M059J (cell line): ENCODE measurements at regions not wholly inside any gene's neighbourhood (a gene's known extent, or its start where the extent isn't known, plus 50 kb on each side); places are given as distances from the start of the nearest gene placed in this dataset.
"Not testable (repeated sequence)": the region's sequence is repeated elsewhere in the genome, so short reads cannot be mapped to it uniquely, and the experiment has no call there.

ENCODE experiments used
- DNase-seq: peaks from one replicate; pipeline ENCODE4 v3.0.0-alpha.2; 2012; ENCODE audit warnings: low read depth

DNA sequence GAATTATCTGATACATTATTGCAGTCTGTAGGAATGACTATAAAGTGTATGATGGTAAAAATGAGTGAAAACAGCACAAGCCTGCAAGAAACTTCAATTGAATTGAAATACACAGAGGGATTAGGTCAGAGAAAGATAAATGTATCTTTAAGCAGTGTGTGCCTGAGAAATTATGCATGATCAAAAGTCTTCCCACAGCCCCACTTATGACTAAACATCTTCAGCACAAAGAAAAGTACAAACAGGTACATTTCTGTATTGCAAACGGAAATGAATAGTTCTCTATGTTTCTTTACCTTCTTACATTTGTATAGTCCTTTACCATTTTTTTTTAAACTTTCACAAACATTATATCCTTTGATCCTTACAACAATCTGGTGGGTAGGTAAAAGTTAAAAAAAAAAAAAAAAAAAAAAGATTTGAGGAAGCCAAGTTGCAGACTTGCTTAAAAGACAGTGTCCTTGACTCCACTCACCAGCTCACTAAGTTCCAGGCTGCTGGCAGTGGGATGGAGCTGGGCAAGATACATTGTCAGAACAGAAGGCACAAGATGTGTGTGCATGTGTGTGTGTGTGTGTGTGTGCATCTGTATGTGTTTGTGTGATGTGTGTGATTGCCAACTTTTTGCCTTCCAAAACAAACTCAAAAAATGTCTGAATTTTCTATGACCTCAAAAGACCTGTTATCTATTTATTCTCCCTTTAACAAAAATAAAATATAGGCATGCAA is 423.7 kb upstream of the ACVR2A start:
- DNase-seq = no peak

DNA sequence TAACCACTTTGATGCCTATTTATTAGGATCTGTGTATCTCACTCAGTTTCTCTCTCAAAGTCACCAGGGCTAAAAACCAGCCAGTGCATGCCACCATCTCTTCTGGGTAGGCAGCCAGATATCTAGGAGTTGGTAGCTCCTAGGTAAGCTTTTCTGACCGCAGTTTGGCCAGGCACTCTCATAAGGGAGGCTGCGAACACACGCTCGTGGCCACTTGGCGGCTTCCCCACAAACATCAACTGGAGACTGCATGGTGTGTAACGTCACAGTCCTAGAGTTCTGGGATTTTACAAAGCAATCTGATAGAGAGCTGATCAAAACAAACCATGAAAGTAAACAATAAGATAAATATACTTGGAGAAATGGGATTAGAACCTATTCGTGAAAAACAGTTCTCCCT is 424.3 kb upstream of the ACVR2A start:
- no peak for DNase-seq

DNA sequence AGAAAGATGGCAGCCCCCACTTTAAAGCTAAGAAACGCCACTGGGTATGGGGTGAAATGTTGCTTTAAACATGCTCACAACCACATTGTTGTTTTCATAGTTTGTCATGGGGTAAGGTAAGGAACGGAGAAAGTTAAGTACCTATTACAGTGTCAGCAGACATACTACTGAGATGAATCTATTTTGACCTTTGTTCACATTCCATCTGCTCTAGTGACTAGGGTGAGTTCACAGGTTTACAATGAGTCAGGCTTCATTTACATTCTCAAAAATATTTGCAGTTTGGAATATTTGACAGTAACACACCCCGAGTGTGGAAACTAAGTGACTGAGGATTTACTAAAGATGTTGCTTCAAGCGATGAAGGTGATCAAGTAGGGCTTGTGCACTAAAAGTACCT is 428.7 kb upstream of the ACVR2A start:
- peak; percentile 1 for DNase-seq

DNA sequence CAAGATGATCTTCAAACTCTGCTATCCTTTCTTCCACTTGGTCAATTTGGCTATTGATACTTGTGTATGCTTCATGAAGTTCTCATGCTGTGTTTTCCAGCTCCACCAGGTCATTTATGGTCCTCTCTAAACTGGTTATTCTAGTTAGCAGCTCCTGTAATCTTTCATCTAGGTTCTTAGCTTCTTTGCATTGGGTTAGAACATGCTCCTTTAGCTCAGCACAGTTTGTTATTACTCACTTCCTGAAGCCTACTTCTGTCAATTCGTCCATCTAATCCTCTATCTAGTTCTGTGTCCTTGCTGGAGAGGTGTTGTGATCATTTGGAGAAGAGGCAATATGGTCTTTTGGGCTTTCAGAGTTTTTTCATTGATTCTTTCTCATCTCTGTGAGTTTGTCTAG is 430.2 kb upstream of the ACVR2A start:
- DNase-seq = not testable (repeated sequence)

DNA sequence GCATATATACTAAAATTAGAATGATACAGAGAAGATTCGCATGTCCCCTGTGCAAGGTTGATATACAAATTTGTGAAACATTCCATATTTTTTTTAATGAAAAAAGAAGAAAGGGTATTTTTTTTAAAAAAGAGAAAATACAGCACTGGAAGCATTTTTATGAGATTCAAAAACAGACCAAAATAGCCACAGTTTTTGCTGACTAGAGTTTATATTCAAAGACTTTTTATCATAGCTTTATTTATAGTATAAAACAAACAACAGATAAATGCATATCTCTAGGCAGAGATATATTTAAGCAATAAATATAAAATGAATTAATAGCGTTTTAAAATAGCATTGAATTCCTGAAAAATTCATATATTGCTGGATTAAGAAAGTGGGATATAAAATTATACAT is 436.5 kb upstream of the ACVR2A start:
- no peak for DNase-seq

DNA sequence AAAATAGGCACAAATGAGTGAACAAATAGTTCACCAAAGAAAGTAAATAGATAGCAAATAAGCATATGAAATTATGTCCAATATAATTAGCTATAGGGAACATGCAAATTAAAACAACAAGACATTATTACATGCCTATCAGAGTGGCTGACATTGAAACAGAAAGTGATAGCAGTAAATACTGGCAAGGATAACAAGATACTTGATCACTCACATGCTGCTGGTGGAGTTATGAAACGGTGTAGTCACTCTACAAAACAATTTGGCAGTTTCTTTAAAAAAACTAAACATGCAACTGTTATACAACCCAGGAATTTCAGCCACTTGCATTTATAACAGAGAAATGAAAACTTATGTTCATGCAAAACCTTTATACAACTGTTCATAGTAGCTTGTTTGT is 439.2 kb upstream of the ACVR2A start:
- DNase-seq = no peak

DNA sequence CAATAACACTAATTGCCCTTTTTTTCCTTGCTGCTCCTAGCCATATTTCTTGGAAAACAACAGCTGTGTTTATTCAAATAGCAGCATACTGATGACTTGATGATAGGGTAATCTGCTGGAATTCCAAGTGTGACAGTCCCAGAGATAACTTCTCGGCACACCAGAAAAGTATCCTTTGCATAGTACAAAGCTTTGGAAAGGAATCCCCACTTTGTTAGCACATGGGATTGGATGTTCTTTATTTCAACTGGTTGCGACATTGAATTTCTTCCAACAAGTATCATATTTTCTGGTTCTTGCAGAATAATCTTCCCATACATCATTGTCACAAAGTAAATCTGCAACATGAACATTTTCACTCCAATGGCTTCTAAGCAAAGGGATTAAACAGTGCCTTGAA is 445.8 kb upstream of the ACVR2A start:
- no peak for DNase-seq

DNA sequence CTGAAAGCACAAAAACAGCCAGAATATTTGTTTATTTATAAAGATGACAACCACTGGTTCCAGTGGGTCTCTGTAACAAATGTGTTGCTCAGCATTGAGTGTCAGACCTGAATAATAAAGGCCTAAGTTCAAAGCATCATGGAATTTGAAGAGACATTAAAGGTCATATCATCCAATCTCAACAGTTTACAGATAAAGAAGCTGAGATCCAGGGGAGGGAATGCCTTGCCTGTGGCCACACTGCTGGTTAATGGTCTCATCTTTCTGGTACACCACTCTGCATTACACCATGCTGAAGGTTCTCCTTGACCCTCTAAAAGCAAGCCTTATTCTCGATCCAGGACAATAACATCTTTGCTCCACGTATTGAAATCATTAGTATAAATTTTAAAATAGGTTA is 446.5 kb upstream of the ACVR2A start:
- DNase-seq = no peak

DNA sequence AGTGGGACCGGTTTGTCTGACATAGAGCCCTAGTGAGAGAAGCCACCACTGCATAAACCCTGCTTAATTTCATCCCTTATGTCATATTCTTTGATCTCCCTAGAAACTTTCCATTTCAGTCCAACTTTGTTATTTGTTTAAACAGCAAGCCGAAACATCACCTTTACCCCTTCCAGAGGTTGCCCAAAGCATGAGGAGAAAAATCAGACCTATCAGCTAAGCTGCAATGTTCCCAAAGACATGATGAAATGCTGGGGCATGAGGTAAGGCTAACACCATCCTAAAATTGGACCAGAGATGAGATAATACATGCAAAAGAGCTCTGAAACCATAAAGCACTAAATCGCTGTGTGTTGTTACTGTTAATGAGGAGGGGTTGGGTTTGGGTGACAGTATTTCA is 447.9 kb upstream of the ACVR2A start:
- no peak for DNase-seq

DNA sequence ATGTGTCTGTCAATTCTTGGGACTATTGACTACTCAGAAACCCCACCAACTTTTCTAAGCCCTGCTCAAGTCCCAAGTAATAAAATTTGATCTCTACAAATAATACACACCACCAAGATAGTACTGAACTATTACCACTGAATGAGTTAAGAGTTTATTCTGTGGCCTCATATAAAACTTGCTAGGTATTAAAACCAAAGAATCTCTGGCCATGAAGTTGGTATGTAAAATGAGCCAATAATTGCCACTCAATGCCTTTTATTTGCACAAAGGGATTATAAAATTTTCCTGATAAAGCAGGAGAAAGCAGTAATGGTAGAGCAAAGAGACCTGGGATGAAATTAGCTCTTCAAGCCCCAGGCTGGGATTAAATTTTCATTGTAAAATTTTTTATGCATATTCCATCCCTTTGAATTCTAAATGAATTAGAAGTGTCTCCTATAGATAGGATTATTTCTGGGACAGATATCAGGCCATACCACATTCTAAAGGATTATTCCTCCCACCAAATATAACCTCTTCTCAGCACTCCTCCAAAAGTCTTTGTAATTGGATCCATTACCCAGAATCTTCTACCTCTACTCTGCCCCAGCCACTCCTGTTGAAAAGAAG is 450.5 kb upstream of the ACVR2A start:
- no peak for DNase-seq

DNA sequence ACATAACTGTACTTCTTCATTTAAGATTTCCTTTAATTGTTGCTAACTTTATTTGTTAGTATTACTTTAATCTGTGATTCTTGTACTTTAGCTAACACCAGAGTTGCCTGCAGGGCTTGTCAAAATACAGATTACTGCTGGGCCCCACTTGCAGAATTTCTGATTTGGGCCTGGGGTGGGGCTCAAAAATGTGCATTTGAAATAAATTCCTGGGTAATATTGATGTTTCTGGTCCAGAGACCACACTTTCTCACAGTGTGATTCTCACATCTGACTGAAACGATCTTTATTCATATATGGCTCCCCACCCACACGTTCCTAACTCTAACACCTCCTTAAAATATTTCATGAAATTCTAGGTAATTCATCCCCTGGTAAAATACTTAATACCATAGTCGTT is 452.6 kb upstream of the ACVR2A start:
- no peak for DNase-seq

DNA sequence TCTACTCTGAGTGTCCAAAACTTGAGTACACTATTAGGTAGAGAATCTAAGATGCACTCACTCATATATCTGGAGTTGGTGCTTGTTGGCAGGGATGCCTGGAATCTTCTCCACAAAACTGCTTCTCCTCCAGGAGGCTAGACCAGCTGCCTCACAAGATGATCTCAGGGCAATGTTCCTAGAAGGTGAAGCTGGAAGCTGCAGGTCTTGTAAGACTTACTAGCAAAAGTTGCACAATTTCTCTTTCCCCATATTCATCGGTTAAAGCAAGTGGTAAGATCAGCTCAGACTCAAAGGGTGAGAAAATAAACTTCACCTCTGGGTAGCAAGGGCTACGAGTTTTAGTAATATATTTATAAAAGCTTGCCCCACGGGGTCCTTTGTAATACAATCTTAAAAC is 454.4 kb upstream of the ACVR2A start:
- DNase-seq = no peak

DNA sequence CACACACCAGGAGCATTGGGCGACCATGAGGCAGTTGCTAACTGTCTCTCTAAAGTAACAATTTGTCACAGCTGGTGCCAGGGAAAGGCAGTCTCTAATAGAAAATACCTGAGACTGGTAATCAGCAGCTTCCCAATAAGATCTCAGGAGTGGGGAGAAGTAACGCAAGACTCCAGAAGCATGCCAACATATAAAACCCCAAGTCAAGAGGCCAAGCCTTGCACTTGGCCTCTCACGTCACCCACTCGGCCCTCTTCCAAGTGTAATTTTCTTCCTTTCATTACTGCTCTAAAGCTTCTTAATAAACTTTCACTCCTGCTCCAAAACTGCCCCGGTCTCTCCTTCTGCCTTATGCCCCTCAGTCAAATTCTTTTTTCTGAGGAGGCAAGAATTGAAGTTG is 455.6 kb upstream of the ACVR2A start:
- no peak for DNase-seq

DNA sequence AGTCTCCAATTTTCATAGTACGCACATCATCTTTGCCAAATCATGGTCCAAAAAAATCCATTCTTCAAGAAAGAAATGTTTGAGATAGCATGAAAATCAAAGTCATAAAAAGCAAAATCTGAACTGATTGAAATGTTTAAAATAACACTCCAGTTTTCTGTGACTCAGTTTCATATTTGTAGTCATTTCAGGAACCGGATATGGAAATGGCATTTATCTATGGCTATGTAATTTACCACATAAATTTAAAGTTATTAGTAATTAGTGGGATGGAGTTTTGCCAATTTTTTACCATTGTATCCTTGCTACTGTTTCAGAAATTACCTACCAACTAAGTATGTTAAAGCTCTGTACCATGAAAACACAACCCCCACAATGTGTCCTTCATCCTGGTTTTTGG is 456.6 kb upstream of the ACVR2A start:
- no peak for DNase-seq

DNA sequence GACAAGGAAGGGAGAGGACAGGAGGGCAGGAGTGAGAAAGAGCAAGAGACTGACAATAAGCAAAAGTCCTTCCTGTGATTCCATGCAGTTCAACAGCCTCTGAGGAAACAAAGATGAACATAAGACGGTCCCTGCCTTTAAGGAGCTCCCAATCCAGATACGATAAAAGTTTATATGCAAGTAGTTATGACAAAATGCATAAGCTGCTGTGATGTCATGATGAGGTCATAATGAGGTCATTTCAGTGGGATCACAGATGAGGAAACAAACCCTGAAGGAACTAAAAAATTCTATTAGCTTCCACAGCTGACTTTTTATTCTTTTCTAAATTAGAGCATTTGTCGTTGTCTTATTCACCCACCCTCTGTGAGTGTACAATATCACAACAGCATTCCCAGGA is 458.5 kb upstream of the ACVR2A start:
- DNase-seq = no peak

DNA sequence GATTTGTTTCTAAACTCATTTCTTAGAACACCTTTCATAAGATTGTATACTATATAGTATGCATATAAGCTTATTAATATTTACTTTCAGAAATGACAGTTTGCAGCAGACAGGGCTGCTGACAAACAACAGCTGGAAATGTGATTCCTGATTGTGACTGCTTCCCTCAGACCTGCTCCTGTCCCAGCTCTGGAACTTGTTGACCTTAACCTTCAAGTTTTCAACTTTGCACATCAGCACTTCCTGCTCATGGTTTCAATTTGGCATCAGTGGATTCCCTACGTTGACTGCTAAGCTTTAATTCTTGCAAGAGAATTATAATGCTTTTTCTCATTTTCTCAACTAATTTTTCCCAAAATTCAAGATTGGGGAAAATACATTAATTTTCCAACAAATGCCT is 459.2 kb upstream of the ACVR2A start:
- DNase-seq = no peak

DNA sequence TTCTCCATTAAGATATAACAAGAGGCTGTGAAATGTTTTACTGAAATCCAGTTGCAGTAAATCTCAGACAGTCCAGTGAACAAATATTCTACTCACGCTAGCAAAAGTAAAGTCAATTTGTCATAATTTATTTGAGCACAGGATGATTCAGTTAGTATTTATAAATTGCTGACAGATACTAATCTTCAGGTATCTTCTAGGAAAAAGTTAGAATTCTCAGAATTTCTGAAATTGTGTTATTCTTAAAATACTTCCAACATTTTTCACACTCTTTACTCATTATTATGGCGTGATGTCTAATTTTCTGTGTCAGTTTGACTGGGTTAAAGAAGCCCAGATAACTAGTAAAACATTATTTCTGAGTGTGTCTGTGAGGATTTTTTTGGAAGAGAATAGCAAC is 460.2 kb upstream of the ACVR2A start:
- DNase-seq = no peak

DNA sequence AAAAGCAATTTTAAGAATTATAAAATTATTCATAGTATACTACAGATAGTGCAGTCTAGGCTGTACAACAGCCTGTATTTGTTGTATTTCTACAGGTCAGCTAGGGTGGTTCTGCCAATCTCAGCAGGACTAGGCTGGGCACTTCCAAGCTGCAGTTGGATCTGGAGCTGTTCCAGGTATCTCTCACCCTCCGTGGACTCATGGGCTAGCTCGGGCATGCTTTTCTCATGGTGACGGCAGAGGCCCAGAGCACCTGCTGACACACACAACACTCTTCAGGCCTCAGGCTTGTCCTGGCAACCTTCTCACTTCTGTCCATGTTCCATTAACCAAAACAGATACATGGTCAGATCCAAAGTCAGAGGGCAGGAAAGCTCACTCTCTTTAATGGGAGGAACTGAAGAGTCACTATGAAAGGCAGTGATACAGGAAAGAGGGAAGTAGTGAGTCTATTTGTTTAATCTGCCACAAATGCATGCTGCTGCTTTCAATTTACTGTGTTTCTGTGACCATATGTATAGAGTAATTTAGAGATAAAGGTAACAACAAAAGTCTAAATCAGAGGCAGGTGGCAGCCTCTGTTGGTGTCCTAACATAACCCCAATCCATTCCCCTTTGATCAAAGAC is 462.4 kb upstream of the ACVR2A start:
- no peak for DNase-seq

DNA sequence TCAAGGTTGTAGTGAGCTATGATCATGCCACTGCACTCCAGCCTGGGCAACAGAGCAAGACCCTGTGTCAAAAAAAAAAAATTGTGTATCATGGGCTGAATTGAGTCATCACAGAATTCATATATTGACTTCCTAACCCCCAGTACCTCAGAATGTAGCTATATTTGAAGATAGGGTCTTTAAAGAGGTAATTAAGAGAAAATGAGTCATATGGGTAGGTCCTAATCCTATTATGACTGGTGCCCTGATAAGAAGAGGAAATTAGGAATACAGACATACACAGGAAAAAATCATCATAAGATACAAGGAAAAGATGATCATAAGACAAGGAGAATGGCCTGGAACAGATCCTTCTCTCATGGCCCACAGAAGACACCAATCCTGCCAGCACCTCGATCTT is 466.4 kb upstream of the ACVR2A start:
- DNase-seq = no peak

DNA sequence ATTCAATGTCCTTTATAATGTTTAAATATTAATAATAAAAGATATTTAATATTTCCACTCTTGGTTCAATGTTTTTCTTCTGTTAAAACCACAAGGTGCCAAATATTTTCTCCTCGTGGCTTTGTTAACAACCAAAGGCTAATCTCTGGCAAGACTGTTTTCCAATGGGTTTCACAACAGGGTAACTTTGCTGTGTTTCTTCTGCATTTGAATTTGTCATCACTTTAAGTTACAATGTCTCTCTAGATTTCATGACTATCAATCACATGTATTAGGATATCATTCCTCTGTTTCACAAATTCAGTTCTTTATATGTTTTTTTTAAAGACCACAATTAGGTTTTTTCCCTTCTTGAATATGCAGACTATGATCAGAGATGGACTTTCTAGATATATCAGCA is 469.8 kb upstream of the ACVR2A start:
- DNase-seq = no peak

DNA sequence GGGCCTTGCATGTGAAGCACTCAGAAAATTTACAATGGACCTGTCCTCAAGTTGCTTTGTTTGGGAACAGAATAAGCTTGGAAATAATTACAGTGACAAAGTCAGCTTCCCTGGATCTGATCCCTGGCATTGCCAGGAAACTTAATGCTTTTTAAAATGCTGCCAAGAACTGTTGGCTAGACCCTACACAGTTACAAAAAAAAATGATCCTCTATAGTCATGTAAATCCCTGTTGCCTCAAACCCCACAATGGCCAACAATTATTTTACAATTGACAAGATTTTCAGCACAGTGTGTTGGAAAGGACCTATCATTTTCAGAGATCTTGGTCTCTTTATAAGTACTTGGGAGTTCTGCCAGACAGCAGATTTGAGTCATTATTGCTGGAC is 470.4 kb upstream of the ACVR2A start:
- peak; percentile 6 for DNase-seq

DNA sequence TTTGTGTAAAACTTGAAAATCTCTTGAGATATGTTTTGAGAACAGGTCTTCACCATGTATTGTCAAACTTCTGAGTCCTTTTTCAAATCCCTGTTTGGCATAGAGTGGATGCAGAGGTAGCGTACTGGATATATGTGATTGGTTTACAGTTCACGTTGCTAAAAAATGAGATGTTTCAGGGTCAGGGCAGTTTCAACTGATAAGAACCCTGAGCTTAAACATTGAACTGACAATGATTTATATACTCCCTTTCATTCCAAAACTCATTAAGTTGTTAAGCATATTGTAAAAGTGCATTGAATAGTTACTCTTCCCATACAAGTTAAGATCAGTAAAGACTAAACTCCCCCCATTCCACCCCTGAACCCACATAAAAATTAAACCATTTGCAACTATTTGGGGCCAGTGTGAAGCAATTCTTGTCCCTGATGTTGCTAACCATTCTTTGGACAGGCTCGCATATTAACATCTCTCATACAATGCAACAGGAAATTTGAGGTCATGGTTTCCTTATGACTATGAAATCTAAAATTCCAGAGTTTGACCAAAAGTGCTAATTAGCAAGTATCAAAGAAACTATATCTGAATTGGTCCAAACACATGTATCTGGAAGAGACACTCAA is 470.9 kb upstream of the ACVR2A start:
- no peak for DNase-seq

DNA sequence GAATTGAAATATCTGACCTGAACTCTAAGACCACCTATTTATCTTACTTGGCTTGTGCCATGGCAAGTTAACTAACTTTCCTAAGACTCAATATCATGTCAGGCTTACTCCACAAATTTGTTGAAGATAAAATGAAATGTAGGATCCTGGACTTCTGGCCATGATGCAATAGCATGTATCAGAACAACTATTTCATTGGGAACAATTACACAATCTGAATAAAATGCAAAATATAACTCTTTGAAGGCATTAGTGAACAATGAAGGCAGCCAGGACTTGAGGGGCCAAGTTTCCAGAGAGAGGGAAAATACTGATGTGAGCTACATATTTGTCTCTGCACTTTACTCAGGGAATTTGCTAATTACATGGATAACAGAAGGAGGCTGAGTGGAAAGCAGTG is 476.5 kb upstream of the ACVR2A start:
- no peak for DNase-seq
